GM19467 (cell line): ENCODE measurements at regions not wholly inside any gene's neighbourhood (a gene's known extent, or its start where the extent isn't known, plus 50 kb on each side); places are given as distances from the start of the nearest gene placed in this dataset.
"Not testable (repeated sequence)": the region's sequence is repeated elsewhere in the genome, so short reads cannot be mapped to it uniquely, and the experiment has no call there.

Experiments
- ATAC-seq: cut with Tn5 transposase; IDR thresholded peaks from one replicate; pipeline ENCODE4 v1.9.1; 2021; ENCODE audit warnings: mild to moderate bottlenecking, moderate library complexity; ENCODE audit not compliant: unreplicated experiment

- ATAC-seq: no peak
These were observed 125.1 kb downstream of the AKAP11 start for GRCh38 chr13:42396901-42397655.

GRCh38 chr13:42398533-42398932 lies 126.6 kb downstream of the AKAP11 start:
- ATAC-seq: no peak

GRCh38 chr13:42400188-42400833 lies 128.4 kb downstream of the AKAP11 start:
- no peak for ATAC-seq

- no peak for ATAC-seq
These were observed 129.4 kb downstream of the AKAP11 start for GRCh38 chr13:42401376-42401775.

- peak; percentile 68 for ATAC-seq
These were observed 133.9 kb downstream of the AKAP11 start for GRCh38 chr13:42405665-42406390.

- ATAC-seq: no peak
These were observed 137.1 kb downstream of the AKAP11 start for GRCh38 chr13:42409075-42409474.

GRCh38 chr13:42409551-42409950 lies 137.6 kb downstream of the AKAP11 start:
- no peak for ATAC-seq

GRCh38 chr13:42412812-42413483 lies 141.0 kb downstream of the AKAP11 start:
- no peak for ATAC-seq

- ATAC-seq: no peak
These were observed 141.5 kb downstream of the AKAP11 start for GRCh38 chr13:42413484-42413815.

GRCh38 chr13:42417626-42418025 lies 145.7 kb downstream of the AKAP11 start:
- no peak for ATAC-seq

- ATAC-seq: no peak
These were observed 146.2 kb downstream of the AKAP11 start for GRCh38 chr13:42418184-42418583.

- peak; percentile 79 for ATAC-seq
These were observed 148.4 kb downstream of the AKAP11 start for GRCh38 chr13:42420304-42420703.

GRCh38 chr13:42422681-42423080 lies 150.7 kb downstream of the AKAP11 start:
- ATAC-seq: no peak

GRCh38 chr13:42424182-42424581 lies 149.8 kb upstream of the TNFSF11 start:
- ATAC-seq: no peak

GRCh38 chr13:42445354-42445753 lies 128.6 kb upstream of the TNFSF11 start:
- no peak for ATAC-seq

GRCh38 chr13:42446597-42446996 lies 127.4 kb upstream of the TNFSF11 start:
- not testable (repeated sequence) for ATAC-seq

- ATAC-seq: no peak
These were observed 120.8 kb upstream of the TNFSF11 start for GRCh38 chr13:42453091-42453645.

- ATAC-seq: no peak
These were observed 119.2 kb upstream of the TNFSF11 start for GRCh38 chr13:42454749-42455148.

- ATAC-seq: no peak
These were observed 115.8 kb upstream of the TNFSF11 start for GRCh38 chr13:42458193-42458592.

GRCh38 chr13:42466123-42466522 lies 107.8 kb upstream of the TNFSF11 start:
- no peak for ATAC-seq

GRCh38 chr13:42466609-42467008 lies 107.3 kb upstream of the TNFSF11 start:
- ATAC-seq: no peak
